AG04450 (cell line): ENCODE measurements at regions not wholly inside any gene's neighbourhood (a gene's known extent, or its start where the extent isn't known, plus 50 kb on each side); places are given as distances from the start of the nearest gene placed in this dataset.
"Not testable (repeated sequence)": the region's sequence is repeated elsewhere in the genome, so short reads cannot be mapped to it uniquely, and the experiment has no call there.

Source experiments
- CTCF ChIA-PET: fragments of 300-600, 350-600 bp; formaldehyde crosslinking; extraction: SDS; loops from one replicate; lab custom pipeline; 2022; ENCODE audit warnings: antibody characterized with exemption, inconsistent platforms; lab: Charles Lee
- POLR2A ChIA-PET: fragments of 350-600 bp; formaldehyde crosslinking; extraction: SDS; loops from one replicate; lab custom pipeline; 2021; ENCODE audit warnings: antibody characterized with exemption, inconsistent platforms; lab: Yijun Ruan, JAX
- DNase-seq: peaks from one replicate; pipeline ENCODE4 v3.0.0-alpha.2; 2011; ENCODE audit warnings: low read depth, low spot score
- H3K27ac ChIP-seq: one replicate; pipeline ENCODE4 v1.5.1; 2012; ENCODE audit warnings: low read depth, low read length, control low read depth
- H3K27me3 ChIP-seq: one replicate; pipeline ENCODE4 v1.6.0; 2012; ENCODE audit warnings: low read length; ENCODE audit not compliant: control insufficient read depth, insufficient read depth
- H3K4me3 ChIP-seq: 2 replicates; pipeline ENCODE4 v1.5.1; 2011; ENCODE audit warnings: mild to moderate bottlenecking, low read depth, low read length, control low read depth
- H3K9me3 ChIP-seq: 2 replicates; pipeline ENCODE4 v1.5.1; 2012; ENCODE audit warnings: low read length; ENCODE audit not compliant: control insufficient read depth, insufficient read depth
- CTCF ChIP-seq: IDR thresholded peaks from 2 replicates; pipeline ENCODE4 v1.5.1; 2011; ENCODE audit warnings: low read depth, low read length, control low read depth, inconsistent platforms

DNA sequence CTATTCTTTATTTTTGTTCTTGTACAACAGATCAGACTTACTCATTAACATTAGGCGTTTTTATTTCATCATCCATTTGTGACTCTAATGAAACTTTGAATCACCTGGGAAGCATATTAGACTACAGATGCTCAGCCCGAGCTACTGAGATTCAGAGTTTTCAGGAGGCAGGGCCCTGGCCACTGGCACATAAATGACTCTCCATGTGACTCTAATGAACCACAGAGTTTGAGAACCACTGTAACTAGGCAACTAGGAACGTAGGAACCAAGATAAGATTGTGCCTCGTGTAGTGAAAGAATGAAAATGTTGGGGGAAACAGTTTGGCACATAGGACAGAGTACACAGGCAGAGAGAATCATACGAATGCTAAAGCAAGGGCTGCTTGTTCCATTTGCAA is 405.9 kb upstream of the BTBD3 start:
- H3K27me3 ChIP-seq: no peaks in the 10 kb centered on the region
- CTCF ChIA-PET: no interaction called here
- H3K9me3 ChIP-seq: no peaks in the 10 kb centered on the region
- no peak for DNase-seq
- no peak for TF ChIP-seq CTCF
- no peak overlapping the region for H3K4me3 ChIP-seq
- POLR2A ChIA-PET: no interaction called here
- H3K27ac ChIP-seq: no peak overlapping the region

- H3K4me3 ChIP-seq, H3K27me3 ChIP-seq, POLR2A ChIA-PET, CTCF ChIA-PET, H3K9me3 ChIP-seq, H3K27ac ChIP-seq, DNase-seq: not testable (repeated sequence)
Measured at GRCh38 chr20:11513241-11513745, 404.4 kb upstream of the BTBD3 start.

GRCh38 chr20:11516448-11516847 is 401.2 kb upstream of the BTBD3 start:
- no peak for DNase-seq
- Histone ChIP-seq H3K27ac (no peak overlapping the region), H3K9me3 (no peaks in the 10 kb centered on the region), H3K4me3 (no peak overlapping the region), H3K27me3 (no peaks in the 10 kb centered on the region)
- ChIA-PET POLR2A (no interaction called here), CTCF (interaction anchor here (0.6 kb wide), 1 partner anchor 819 kb away, joined by 3 read pairs; no protein-coding TSS in a partner anchor)
- TF ChIP-seq CTCF: no peak

DNA sequence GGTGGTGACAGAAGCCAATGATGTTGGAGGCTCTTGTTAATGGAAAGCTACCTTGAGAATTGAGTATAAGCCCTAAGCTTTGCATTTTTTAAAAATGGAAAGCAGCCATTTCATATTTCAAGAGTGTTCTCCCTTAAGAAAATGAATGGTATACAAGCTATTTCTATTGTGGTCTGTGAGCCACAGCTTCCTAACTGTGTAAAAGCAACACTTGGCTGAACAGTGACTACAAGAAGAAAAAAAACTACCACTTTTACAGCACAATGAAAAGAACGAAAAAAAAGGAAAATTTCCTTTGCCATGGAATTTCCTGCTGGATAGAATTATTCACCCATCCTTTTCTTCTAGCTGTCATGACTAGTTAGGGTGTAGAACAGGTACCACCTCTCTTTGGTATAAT is 397.1 kb upstream of the BTBD3 start:
- H3K27ac ChIP-seq: no peak overlapping the region
- CTCF ChIA-PET: interaction anchor here (1.0 to 1.3 kb wide), 2 partner anchors 23 to 849 kb away, joined by 3 to 4 read pairs; no protein-coding TSS in a partner anchor
- POLR2A ChIA-PET: no interaction called here
- TF ChIP-seq CTCF: no peak
- peaks cover 4% of the 10 kb centered on the region for H3K27me3 ChIP-seq
- no peak for DNase-seq
- H3K4me3 ChIP-seq: no peak overlapping the region
- no peaks in the 10 kb centered on the region; the same call in 1 of the 2 replicates for H3K9me3 ChIP-seq

GRCh38 chr20:11521476-11522365 is 396.0 kb upstream of the BTBD3 start:
- peaks cover 4% of the 10 kb centered on the region for H3K27me3 ChIP-seq
- POLR2A ChIA-PET: interaction anchor here (0.7 kb wide), 1 partner anchor 82 kb away, joined by 3 read pairs; no protein-coding TSS in a partner anchor
- no peak overlapping the region for H3K27ac ChIP-seq
- DNase-seq: no peak
- H3K9me3 ChIP-seq: no peaks in the 10 kb centered on the region; the same call in 1 of the 2 replicates
- TF ChIP-seq CTCF: no peak
- CTCF ChIA-PET: interaction anchor here (0.6 to 1.3 kb wide), 4 partner anchors 14 to 851 kb away, joined by 3 to 4 read pairs (median 3); no protein-coding TSS in a partner anchor
- H3K4me3 ChIP-seq: no peak overlapping the region
